ENCODE measurements at regions not wholly inside any gene's neighbourhood (a gene's known extent, or its start where the extent isn't known, plus 50 kb on each side); places are given as distances from the start of the nearest gene placed in this dataset.

DNA sequence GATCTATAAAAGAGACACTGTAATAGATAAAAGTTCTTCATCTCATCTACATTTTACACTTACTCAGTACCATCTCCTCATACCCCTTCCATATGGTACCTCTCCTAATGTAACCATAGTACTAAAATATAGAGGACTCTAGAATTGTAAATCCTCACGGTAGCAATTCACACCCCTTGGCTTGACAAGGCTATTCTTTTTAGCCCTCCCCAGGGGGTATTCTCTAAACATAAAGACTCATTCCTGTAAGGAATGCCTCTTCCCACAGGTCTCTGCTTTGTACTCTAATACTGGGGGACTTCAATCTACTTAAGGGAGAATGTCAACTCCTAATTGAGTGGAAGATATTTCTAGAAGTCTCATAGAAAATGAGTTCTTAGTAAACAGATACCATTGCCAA, 85.9 kb downstream of the VIP start (continued):
- TF ChIP-seq, protein P1, sequence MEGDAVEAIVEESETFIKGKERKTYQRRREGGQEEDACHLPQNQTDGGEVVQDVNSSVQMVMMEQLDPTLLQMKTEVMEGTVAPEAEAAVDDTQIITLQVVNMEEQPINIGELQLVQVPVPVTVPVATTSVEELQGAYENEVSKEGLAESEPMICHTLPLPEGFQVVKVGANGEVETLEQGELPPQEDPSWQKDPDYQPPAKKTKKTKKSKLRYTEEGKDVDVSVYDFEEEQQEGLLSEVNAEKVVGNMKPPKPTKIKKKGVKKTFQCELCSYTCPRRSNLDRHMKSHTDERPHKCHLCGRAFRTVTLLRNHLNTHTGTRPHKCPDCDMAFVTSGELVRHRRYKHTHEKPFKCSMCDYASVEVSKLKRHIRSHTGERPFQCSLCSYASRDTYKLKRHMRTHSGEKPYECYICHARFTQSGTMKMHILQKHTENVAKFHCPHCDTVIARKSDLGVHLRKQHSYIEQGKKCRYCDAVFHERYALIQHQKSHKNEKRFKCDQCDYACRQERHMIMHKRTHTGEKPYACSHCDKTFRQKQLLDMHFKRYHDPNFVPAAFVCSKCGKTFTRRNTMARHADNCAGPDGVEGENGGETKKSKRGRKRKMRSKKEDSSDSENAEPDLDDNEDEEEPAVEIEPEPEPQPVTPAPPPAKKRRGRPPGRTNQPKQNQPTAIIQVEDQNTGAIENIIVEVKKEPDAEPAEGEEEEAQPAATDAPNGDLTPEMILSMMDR (IDR thresholded peaks at IDR 0.05): no peak
- TF ChIP-seq ZNF671 (CRISPR knock-in tag; IDR thresholded peaks at IDR 0.05): no peak
- no peak for TF ChIP-seq PRRX2 (CRISPR knock-in tag; IDR thresholded peaks at IDR 0.05)
- no peak for TF ChIP-seq NFATC4 (CRISPR knock-in tag; IDR thresholded peaks at IDR 0.05)
- TF ChIP-seq, protein P2, sequence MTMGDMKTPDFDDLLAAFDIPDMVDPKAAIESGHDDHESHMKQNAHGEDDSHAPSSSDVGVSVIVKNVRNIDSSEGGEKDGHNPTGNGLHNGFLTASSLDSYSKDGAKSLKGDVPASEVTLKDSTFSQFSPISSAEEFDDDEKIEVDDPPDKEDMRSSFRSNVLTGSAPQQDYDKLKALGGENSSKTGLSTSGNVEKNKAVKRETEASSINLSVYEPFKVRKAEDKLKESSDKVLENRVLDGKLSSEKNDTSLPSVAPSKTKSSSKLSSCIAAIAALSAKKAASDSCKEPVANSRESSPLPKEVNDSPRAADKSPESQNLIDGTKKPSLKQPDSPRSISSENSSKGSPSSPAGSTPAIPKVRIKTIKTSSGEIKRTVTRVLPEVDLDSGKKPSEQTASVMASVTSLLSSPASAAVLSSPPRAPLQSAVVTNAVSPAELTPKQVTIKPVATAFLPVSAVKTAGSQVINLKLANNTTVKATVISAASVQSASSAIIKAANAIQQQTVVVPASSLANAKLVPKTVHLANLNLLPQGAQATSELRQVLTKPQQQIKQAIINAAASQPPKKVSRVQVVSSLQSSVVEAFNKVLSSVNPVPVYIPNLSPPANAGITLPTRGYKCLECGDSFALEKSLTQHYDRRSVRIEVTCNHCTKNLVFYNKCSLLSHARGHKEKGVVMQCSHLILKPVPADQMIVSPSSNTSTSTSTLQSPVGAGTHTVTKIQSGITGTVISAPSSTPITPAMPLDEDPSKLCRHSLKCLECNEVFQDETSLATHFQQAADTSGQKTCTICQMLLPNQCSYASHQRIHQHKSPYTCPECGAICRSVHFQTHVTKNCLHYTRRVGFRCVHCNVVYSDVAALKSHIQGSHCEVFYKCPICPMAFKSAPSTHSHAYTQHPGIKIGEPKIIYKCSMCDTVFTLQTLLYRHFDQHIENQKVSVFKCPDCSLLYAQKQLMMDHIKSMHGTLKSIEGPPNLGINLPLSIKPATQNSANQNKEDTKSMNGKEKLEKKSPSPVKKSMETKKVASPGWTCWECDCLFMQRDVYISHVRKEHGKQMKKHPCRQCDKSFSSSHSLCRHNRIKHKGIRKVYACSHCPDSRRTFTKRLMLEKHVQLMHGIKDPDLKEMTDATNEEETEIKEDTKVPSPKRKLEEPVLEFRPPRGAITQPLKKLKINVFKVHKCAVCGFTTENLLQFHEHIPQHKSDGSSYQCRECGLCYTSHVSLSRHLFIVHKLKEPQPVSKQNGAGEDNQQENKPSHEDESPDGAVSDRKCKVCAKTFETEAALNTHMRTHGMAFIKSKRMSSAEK (CRISPR knock-in tag; IDR thresholded peaks at IDR 0.05; ENCODE audit: borderline replicate concordance): no peak
- TF ChIP-seq, protein P3, sequence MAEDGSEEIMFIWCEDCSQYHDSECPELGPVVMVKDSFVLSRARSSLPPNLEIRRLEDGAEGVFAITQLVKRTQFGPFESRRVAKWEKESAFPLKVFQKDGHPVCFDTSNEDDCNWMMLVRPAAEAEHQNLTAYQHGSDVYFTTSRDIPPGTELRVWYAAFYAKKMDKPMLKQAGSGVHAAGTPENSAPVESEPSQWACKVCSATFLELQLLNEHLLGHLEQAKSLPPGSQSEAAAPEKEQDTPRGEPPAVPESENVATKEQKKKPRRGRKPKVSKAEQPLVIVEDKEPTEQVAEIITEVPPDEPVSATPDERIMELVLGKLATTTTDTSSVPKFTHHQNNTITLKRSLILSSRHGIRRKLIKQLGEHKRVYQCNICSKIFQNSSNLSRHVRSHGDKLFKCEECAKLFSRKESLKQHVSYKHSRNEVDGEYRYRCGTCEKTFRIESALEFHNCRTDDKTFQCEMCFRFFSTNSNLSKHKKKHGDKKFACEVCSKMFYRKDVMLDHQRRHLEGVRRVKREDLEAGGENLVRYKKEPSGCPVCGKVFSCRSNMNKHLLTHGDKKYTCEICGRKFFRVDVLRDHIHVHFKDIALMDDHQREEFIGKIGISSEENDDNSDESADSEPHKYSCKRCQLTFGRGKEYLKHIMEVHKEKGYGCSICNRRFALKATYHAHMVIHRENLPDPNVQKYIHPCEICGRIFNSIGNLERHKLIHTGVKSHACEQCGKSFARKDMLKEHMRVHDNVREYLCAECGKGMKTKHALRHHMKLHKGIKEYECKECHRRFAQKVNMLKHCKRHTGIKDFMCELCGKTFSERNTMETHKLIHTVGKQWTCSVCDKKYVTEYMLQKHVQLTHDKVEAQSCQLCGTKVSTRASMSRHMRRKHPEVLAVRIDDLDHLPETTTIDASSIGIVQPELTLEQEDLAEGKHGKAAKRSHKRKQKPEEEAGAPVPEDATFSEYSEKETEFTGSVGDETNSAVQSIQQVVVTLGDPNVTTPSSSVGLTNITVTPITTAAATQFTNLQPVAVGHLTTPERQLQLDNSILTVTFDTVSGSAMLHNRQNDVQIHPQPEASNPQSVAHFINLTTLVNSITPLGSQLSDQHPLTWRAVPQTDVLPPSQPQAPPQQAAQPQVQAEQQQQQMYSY (CRISPR knock-in tag; IDR thresholded peaks at IDR 0.05): no peak

DNA sequence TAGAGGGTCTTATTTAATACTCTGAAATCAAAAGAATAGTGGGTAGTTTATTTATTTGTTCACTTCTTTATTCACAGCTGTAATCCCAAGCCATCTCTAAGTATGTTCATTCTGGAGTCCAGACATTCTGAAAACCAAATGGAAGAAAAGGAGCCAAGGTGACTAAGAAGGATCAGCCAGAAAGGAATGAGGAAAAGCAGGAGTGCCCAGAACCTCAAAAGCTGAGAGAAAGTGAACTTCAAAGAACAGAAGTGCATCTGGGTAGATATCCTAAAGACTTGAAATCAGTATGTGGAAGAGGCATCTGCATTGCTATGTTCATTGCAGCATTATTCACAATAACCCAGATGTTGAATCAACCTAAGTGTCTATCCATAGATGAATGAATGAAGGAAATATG, 94.8 kb downstream of the VIP start:
- Mint-ChIP-seq H3K9me3 (peaks cover 23% of the 10 kb centered on the region), H3K27me3 (ENCODE audit: low read depth) (no peaks in the 10 kb centered on the region), H3K4me3 (no peak overlapping the region), H3K36me3 (peaks cover 13% of the 10 kb centered on the region), H3K27ac (no peak overlapping the region), H3K4me1 (no peaks in the 10 kb centered on the region)
- CTCF ChIA-PET: no interaction called here
- no peak for ATAC-seq
- POLR2A ChIA-PET: no interaction called here
- TF ChIP-seq, protein P4, sequence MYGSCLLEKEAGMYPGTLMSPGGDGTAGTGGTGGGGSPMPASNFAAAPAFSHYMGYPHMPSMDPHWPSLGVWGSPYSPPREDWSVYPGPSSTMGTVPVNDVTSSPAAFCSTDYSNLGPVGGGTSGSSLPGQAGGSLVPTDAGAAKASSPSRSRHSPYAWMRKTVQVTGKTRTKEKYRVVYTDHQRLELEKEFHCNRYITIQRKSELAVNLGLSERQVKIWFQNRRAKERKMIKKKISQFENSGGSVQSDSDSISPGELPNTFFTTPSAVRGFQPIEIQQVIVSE (CRISPR knock-in tag; IDR thresholded peaks at IDR 0.05; ENCODE audit: borderline replicate concordance): no peak
- TF ChIP-seq, protein P5, sequence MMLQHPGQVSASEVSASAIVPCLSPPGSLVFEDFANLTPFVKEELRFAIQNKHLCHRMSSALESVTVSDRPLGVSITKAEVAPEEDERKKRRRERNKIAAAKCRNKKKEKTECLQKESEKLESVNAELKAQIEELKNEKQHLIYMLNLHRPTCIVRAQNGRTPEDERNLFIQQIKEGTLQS (CRISPR knock-in tag; conservative IDR thresholded peaks at IDR 0.05): no peak
- TF ChIP-seq, protein P6, sequence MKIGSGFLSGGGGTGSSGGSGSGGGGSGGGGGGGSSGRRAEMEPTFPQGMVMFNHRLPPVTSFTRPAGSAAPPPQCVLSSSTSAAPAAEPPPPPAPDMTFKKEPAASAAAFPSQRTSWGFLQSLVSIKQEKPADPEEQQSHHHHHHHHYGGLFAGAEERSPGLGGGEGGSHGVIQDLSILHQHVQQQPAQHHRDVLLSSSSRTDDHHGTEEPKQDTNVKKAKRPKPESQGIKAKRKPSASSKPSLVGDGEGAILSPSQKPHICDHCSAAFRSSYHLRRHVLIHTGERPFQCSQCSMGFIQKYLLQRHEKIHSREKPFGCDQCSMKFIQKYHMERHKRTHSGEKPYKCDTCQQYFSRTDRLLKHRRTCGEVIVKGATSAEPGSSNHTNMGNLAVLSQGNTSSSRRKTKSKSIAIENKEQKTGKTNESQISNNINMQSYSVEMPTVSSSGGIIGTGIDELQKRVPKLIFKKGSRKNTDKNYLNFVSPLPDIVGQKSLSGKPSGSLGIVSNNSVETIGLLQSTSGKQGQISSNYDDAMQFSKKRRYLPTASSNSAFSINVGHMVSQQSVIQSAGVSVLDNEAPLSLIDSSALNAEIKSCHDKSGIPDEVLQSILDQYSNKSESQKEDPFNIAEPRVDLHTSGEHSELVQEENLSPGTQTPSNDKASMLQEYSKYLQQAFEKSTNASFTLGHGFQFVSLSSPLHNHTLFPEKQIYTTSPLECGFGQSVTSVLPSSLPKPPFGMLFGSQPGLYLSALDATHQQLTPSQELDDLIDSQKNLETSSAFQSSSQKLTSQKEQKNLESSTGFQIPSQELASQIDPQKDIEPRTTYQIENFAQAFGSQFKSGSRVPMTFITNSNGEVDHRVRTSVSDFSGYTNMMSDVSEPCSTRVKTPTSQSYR (CRISPR knock-in tag; IDR thresholded peaks at IDR 0.05): no peak
- TF ChIP-seq GRHL2 (CRISPR knock-in tag; IDR thresholded peaks at IDR 0.05; ENCODE audit: insufficient replicate concordance, severe bottlenecking) (no peak), MXD4 (CRISPR knock-in tag; IDR thresholded peaks at IDR 0.05; ENCODE audit: borderline replicate concordance) (no peak), SOX15 (CRISPR knock-in tag; IDR thresholded peaks at IDR 0.05) (no peak), JUN (CRISPR knock-in tag; IDR thresholded peaks at IDR 0.05) (no peak), ZNF317 (CRISPR knock-in tag; IDR thresholded peaks at IDR 0.05; ENCODE audit: borderline replicate concordance, low read depth) (no peak)
- TF ChIP-seq, protein P7, sequence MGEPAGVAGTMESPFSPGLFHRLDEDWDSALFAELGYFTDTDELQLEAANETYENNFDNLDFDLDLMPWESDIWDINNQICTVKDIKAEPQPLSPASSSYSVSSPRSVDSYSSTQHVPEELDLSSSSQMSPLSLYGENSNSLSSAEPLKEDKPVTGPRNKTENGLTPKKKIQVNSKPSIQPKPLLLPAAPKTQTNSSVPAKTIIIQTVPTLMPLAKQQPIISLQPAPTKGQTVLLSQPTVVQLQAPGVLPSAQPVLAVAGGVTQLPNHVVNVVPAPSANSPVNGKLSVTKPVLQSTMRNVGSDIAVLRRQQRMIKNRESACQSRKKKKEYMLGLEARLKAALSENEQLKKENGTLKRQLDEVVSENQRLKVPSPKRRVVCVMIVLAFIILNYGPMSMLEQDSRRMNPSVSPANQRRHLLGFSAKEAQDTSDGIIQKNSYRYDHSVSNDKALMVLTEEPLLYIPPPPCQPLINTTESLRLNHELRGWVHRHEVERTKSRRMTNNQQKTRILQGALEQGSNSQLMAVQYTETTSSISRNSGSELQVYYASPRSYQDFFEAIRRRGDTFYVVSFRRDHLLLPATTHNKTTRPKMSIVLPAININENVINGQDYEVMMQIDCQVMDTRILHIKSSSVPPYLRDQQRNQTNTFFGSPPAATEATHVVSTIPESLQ (CRISPR knock-in tag; IDR thresholded peaks at IDR 0.05): no peak
- no peak for DNase-seq (ENCODE audit: low spot score)
